Neural progenitor cell (in vitro differentiated cells): ENCODE measurements at regions not wholly inside any gene's neighbourhood (a gene's known extent, or its start where the extent isn't known, plus 50 kb on each side); places are given as distances from the start of the nearest gene placed in this dataset.

Source experiments
- EZH2 ChIP-seq: fragments of 200-600 bp; sonication (generic); IDR thresholded peaks from 2 replicates; pipeline ENCODE4 v1.6.1; 2017; ENCODE audit warnings: antibody characterized with exemption, mild to moderate bottlenecking, moderate library complexity
- EZH2phosphoT487 ChIP-seq: fragments of 200-600 bp; sonication (generic); IDR thresholded peaks from 2 replicates; pipeline ENCODE4 v1.6.1; 2017; ENCODE audit warnings: antibody characterized with exemption
- TF ChIP-seq, protein P1 (sequence below): fragments of 200-600 bp; sonication (generic); IDR thresholded peaks from 2 replicates; pipeline ENCODE4 v1.5.1; 2017; ENCODE audit warnings: antibody characterized with exemption, mild to moderate bottlenecking

DNA sequence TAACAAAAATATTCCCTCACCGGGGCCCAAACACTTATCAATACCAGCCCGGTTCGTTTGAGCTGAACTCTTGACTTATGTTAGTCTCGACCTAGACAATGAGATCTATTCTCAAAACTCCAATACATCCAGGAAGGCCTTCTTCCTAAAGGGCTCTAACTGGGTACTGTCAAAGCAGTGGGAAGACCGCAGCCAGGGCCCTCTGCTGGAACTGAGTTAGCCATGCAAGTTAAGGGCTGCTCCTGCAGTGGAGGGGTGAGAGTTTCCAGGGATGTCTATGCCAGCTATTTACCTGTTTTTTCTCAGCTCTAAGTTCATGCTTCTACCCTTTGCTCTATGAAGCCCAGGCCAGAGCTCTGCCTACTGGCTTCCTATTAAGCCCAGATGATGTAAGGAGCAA, 348.8 kb downstream of the GXYLT1 start:
- TF ChIP-seq, protein P1, sequence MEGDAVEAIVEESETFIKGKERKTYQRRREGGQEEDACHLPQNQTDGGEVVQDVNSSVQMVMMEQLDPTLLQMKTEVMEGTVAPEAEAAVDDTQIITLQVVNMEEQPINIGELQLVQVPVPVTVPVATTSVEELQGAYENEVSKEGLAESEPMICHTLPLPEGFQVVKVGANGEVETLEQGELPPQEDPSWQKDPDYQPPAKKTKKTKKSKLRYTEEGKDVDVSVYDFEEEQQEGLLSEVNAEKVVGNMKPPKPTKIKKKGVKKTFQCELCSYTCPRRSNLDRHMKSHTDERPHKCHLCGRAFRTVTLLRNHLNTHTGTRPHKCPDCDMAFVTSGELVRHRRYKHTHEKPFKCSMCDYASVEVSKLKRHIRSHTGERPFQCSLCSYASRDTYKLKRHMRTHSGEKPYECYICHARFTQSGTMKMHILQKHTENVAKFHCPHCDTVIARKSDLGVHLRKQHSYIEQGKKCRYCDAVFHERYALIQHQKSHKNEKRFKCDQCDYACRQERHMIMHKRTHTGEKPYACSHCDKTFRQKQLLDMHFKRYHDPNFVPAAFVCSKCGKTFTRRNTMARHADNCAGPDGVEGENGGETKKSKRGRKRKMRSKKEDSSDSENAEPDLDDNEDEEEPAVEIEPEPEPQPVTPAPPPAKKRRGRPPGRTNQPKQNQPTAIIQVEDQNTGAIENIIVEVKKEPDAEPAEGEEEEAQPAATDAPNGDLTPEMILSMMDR = peak; percentile 53
- TF ChIP-seq EZH2 (no peak), EZH2phosphoT487 (no peak)
